ENCODE measurements at regions not wholly inside any gene's neighbourhood (a gene's known extent, or its start where the extent isn't known, plus 50 kb on each side); places are given as distances from the start of the nearest gene placed in this dataset.
"Not testable (repeated sequence)": the region's sequence is repeated elsewhere in the genome, so short reads cannot be mapped to it uniquely, and the experiment has no call there.

- DNase-seq = no peak
Measured at GRCh38 chr7:156055206-156055822, 243.1 kb upstream of the SHH start.

GRCh38 chr7:156051884-156052283, 239.6 kb upstream of the SHH start:
- no peak for DNase-seq

- no peak for DNase-seq
Measured at GRCh38 chr7:156050636-156051569, 238.6 kb upstream of the SHH start.

- no peak for DNase-seq
Measured at GRCh38 chr7:156049366-156049765, 237.1 kb upstream of the SHH start.

GRCh38 chr7:156046031-156046560, 233.8 kb upstream of the SHH start:
- no peak for DNase-seq

GRCh38 chr7:156043416-156044178, 231.3 kb upstream of the SHH start:
- no peak for DNase-seq

- no peak for DNase-seq
Measured at GRCh38 chr7:156041398-156041797, 229.1 kb upstream of the SHH start.

- DNase-seq = peak in 3 of 6 experiments; percentile 1 to 12 (median 10)
Measured at GRCh38 chr7:156039971-156040677, 227.9 kb upstream of the SHH start.

- no peak for DNase-seq
Measured at GRCh38 chr7:156039194-156039593, 226.9 kb upstream of the SHH start.

GRCh38 chr7:156038345-156038744, 226.1 kb upstream of the SHH start:
- no peak for DNase-seq

GRCh38 chr7:156036153-156036552, 223.9 kb upstream of the SHH start:
- DNase-seq = no peak

GRCh38 chr7:156035387-156035786, 223.1 kb upstream of the SHH start:
- not testable (repeated sequence) for DNase-seq

GRCh38 chr7:156034397-156034796, 222.1 kb upstream of the SHH start:
- DNase-seq = no peak

- DNase-seq = no peak
Measured at GRCh38 chr7:156032973-156033372, 220.7 kb upstream of the SHH start.

- DNase-seq = no peak
Measured at GRCh38 chr7:156031679-156032478, 219.6 kb upstream of the SHH start.

GRCh38 chr7:156029460-156030007, 217.3 kb upstream of the SHH start:
- DNase-seq = no peak

- DNase-seq = no peak
Measured at GRCh38 chr7:156028521-156028920, 216.3 kb upstream of the SHH start.

GRCh38 chr7:156027821-156028220, 215.6 kb upstream of the SHH start:
- DNase-seq = no peak

- no peak for DNase-seq
Measured at GRCh38 chr7:156026603-156027002, 214.3 kb upstream of the SHH start.

GRCh38 chr7:156026076-156026600, 213.9 kb upstream of the SHH start:
- DNase-seq = no peak

GRCh38 chr7:156025675-156026074, 213.4 kb upstream of the SHH start:
- DNase-seq = no peak

Data from stimulated activated naive CD4-positive, alpha-beta T cell (primary cell).